DOHH2 (cell line): ENCODE measurements at regions not wholly inside any gene's neighbourhood (a gene's known extent, or its start where the extent isn't known, plus 50 kb on each side); places are given as distances from the start of the nearest gene placed in this dataset.

Experiments
- H3F3A ChIP-seq: fragments of 200-600 bp; sonication (generic), shearing (Covaris generic); 2 replicates; pipeline ENCODE4 v1.6.0; 2016; ENCODE audit warnings: antibody characterized with exemption, mild to moderate bottlenecking; ENCODE audit not compliant: control insufficient read depth, insufficient read depth
- H3K27ac ChIP-seq: fragments of 200-600 bp; sonication (generic); 2 replicates; pipeline ENCODE4 v1.5.1; 2014; ENCODE audit warnings: low read depth, mild to moderate bottlenecking, low read length, moderate library complexity
- H3K27me3 ChIP-seq: fragments of 200-600 bp; sonication (generic); 2 replicates; pipeline ENCODE4 v1.6.1; 2014; ENCODE audit warnings: mild to moderate bottlenecking, low read length, mixed read lengths; ENCODE audit not compliant: control insufficient read depth
- H3K36me3 ChIP-seq: fragments of 200-600 bp; sonication (generic); 2 replicates; pipeline ENCODE4 v1.6.1; 2014; ENCODE audit warnings: mild to moderate bottlenecking, low read length, moderate library complexity, mixed read lengths; ENCODE audit not compliant: control insufficient read depth
- H3K4me1 ChIP-seq: fragments of 200-600 bp; sonication (generic); 2 replicates; pipeline ENCODE4 v1.6.1; 2014; ENCODE audit warnings: mild to moderate bottlenecking, low read length, mixed read lengths; ENCODE audit not compliant: control insufficient read depth
- H3K4me2 ChIP-seq: fragments of 200-600 bp; sonication (generic); 2 replicates; pipeline ENCODE4 v1.6.0; 2014; ENCODE audit warnings: mild to moderate bottlenecking, low read length, moderate library complexity
- H3K4me3 ChIP-seq: fragments of 200-600 bp; sonication (generic); 2 replicates; pipeline ENCODE4 v1.5.1; 2014; ENCODE audit warnings: mild to moderate bottlenecking, low read length, mixed read lengths
- H3K79me2 ChIP-seq: fragments of 200-600 bp; sonication (generic); 2 replicates; pipeline ENCODE4 v1.6.1; 2014; ENCODE audit warnings: mild to moderate bottlenecking, low read length, mixed read lengths; ENCODE audit not compliant: control insufficient read depth
- H3K9me2 ChIP-seq: fragments of 200-600 bp; sonication (generic); replicated peaks from 2 replicates; pipeline ENCODE4 v1.6.1; 2014; ENCODE audit warnings: mild to moderate bottlenecking, low read length, mixed read lengths; ENCODE audit not compliant: control insufficient read depth
- H3K9me3 ChIP-seq: fragments of 200-600 bp; sonication (generic); 2 replicates; pipeline ENCODE4 v1.6.1; 2014; ENCODE audit warnings: antibody characterized with exemption, low read length, mixed read lengths; ENCODE audit not compliant: control insufficient read depth, insufficient read depth
- H4K20me1 ChIP-seq: fragments of 200-600 bp; sonication (generic); 2 replicates; pipeline ENCODE4 v1.6.0; 2014; ENCODE audit warnings: low read depth, mild to moderate bottlenecking, antibody characterized with exemption, low read length, moderate library complexity; ENCODE audit not compliant: control insufficient read depth, insufficient read depth
- EZH2phosphoT487 ChIP-seq: fragments of 200-600 bp; sonication (generic); IDR thresholded peaks from 2 replicates; pipeline ENCODE4 v1.6.1; 2017; ENCODE audit warnings: borderline replicate concordance, mild to moderate bottlenecking, antibody characterized with exemption, low read length, moderate library complexity, mixed read lengths
- TF ChIP-seq, protein P1 (sequence below): fragments of 200-600 bp; sonication (generic); IDR thresholded peaks from one replicate; pipeline ENCODE4 v1.5.1; 2014; ENCODE audit warnings: antibody characterized with exemption, mild to moderate bottlenecking, low read depth, low read length; ENCODE audit not compliant: poor library complexity, severe bottlenecking

DNA sequence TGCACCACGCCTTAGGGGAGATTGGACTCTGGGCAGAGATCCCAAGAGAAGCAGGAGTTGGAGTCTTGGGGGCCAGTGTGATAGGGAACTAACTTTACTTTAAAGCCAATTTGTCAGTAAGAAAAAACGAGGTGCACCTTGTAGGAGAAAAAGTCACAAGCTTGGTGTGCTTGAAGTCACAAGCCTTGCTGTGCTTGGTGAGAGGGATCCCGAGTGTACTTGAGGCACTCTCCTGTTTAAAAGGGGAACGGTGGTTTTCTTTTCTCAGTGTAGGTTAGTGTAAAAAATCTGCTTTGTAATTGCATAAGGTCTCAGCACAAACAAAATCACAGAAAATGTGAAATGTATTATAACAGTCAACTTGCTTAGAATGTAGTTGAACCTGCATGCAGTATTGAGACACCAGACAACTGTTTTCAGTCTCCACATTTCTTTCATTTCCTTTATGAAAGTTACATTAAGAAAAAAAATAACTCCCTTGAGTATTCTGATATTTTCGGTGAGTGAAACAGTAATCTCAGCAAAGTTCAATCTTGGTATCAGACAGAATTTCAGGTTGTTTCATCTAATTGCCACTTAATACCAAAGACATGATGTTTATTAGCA lies 111.1 kb upstream of the DUSP22 start:
- Histone ChIP-seq H3K9me3 (peaks cover 8% of the 10 kb centered on the region), H3K4me3 (peak overlapping the region; percentile 35), H3K4me2 (peak overlapping the region; percentile 59), H3K79me2 (no peaks in the 10 kb centered on the region), H3K36me3 (no peaks in the 10 kb centered on the region), H4K20me1 (no peaks in the 10 kb centered on the region), H3K27me3 (no peaks in the 10 kb centered on the region), H3K4me1 (peaks cover 51% of the 10 kb centered on the region), H3F3A (no peaks in the 10 kb centered on the region), H3K9me2 (no peaks in the 10 kb centered on the region), H3K27ac (peak overlapping the region; percentile 74)
- TF ChIP-seq EZH2phosphoT487: no peak
- TF ChIP-seq, protein P1, sequence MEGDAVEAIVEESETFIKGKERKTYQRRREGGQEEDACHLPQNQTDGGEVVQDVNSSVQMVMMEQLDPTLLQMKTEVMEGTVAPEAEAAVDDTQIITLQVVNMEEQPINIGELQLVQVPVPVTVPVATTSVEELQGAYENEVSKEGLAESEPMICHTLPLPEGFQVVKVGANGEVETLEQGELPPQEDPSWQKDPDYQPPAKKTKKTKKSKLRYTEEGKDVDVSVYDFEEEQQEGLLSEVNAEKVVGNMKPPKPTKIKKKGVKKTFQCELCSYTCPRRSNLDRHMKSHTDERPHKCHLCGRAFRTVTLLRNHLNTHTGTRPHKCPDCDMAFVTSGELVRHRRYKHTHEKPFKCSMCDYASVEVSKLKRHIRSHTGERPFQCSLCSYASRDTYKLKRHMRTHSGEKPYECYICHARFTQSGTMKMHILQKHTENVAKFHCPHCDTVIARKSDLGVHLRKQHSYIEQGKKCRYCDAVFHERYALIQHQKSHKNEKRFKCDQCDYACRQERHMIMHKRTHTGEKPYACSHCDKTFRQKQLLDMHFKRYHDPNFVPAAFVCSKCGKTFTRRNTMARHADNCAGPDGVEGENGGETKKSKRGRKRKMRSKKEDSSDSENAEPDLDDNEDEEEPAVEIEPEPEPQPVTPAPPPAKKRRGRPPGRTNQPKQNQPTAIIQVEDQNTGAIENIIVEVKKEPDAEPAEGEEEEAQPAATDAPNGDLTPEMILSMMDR: no peak

DNA sequence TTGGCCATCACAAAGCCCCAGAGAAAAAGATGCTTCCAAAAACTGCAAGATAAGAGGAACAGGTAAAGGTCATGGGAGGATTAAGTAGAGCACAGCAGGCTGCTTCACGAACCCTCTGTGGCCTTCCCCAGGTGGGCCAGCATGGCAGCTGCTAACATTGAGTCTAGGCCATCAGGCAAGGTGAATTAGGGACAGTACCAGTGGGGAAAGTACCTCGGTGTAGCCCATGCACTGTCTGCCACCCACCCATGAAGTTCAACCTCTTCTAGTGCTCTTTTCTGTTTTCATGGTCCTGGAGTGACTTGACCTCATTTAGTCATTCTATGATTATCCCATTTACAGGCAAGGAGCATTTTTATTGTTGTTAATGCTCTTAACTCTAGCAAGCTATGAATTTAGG lies 108.6 kb upstream of the DUSP22 start:
- no peaks in the 10 kb centered on the region for H3K27me3 ChIP-seq
- no peaks in the 10 kb centered on the region for H3K9me2 ChIP-seq
- H3F3A ChIP-seq: no peaks in the 10 kb centered on the region
- H3K4me3 ChIP-seq: peak overlapping the region; percentile 20
- TF ChIP-seq, protein P1: no peak
- no peak for TF ChIP-seq EZH2phosphoT487
- peak overlapping the region; percentile 24; the same call in 1 of the 2 replicates for H3K27ac ChIP-seq
- peaks cover 62% of the 10 kb centered on the region for H3K4me1 ChIP-seq
- H4K20me1 ChIP-seq: no peaks in the 10 kb centered on the region
- no peaks in the 10 kb centered on the region for H3K36me3 ChIP-seq
- H3K4me2 ChIP-seq: peak overlapping the region; percentile 58
- no peaks in the 10 kb centered on the region for H3K79me2 ChIP-seq
- H3K9me3 ChIP-seq: peaks cover 5% of the 10 kb centered on the region

DNA sequence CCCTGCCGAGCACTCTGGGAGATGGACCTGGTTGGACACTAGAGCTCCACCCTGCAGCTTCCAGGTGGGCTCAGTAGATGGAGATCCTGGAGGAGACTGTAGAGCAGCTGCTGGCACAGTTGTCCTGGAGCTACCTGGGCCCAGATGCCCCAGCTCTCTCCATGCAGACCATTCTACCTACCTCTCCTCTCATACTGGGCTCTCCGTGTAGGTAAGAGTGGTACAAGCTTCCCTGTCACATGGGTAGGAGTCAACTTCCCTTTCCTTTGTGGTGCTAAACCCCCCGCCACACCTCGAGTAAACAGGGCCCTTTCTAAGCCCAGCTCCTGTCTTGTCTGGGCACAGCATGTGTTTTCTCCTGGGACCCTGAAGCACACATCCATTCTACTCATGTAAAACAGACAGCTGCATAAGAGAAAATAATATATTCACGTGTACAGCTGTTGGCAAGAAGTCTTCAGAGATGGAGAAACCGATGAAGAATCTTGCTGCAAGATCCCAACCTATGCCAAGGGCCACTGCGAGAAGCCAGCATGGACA lies 108.1 kb upstream of the DUSP22 start:
- Histone ChIP-seq H3K9me3 (peaks cover 3% of the 10 kb centered on the region; the same call in 1 of the 2 replicates), H3K36me3 (no peaks in the 10 kb centered on the region), H3K27ac (peak overlapping the region; percentile 24), H3K9me2 (no peaks in the 10 kb centered on the region), H3K4me1 (peaks cover 67% of the 10 kb centered on the region), H3K79me2 (no peaks in the 10 kb centered on the region), H3K4me2 (peak overlapping the region; percentile 58), H4K20me1 (no peaks in the 10 kb centered on the region), H3K4me3 (peak overlapping the region; percentile 22), H3K27me3 (no peaks in the 10 kb centered on the region), H3F3A (no peaks in the 10 kb centered on the region)
- TF ChIP-seq, protein P1: no peak
- TF ChIP-seq EZH2phosphoT487: no peak
